H9 (cell line): ENCODE measurements at regions not wholly inside any gene's neighbourhood (a gene's known extent, or its start where the extent isn't known, plus 50 kb on each side); places are given as distances from the start of the nearest gene placed in this dataset.

Source experiments
- DNase-seq: peaks from one replicate; pipeline ENCODE4 v3.0.0-alpha.2; 2017
- H2AFZ ChIP-seq: one replicate; pipeline ENCODE4 v1.6.1; 2013; ENCODE audit warnings: mild to moderate bottlenecking, low read length, control low read depth, moderate library complexity
- H2AK5ac ChIP-seq: 2 replicates; pipeline ENCODE4 v1.6.1; 2013; ENCODE audit warnings: low read length, control low read depth, mixed read lengths; ENCODE audit not compliant: insufficient read length
- H2BK120ac ChIP-seq: one replicate; pipeline ENCODE4 v1.6.1; 2013; ENCODE audit warnings: low read depth, mild to moderate bottlenecking, low read length, control low read depth, inconsistent platforms; ENCODE audit not compliant: poor library complexity, severe bottlenecking
- H2BK12ac ChIP-seq: 2 replicates; pipeline ENCODE4 v1.6.1; 2013; ENCODE audit warnings: low read length, control low read depth, mixed read lengths, low read depth; ENCODE audit not compliant: insufficient read length
- H2BK15ac ChIP-seq: 2 replicates; pipeline ENCODE4 v1.6.1; 2013; ENCODE audit warnings: low read depth, low read length, control low read depth
- H2BK20ac ChIP-seq: one replicate; pipeline ENCODE4 v1.6.1; 2013; ENCODE audit warnings: low read depth, mild to moderate bottlenecking, low read length, control low read depth, inconsistent platforms; ENCODE audit not compliant: poor library complexity, severe bottlenecking
- H2BK5ac ChIP-seq: 2 replicates; pipeline ENCODE4 v1.6.1; 2013; ENCODE audit warnings: low read length, control low read depth, mixed read lengths; ENCODE audit not compliant: insufficient read length
- H3K14ac ChIP-seq: 2 replicates; pipeline ENCODE4 v1.6.1; 2013; ENCODE audit warnings: low read length, control low read depth; ENCODE audit not compliant: insufficient read depth
- H3K18ac ChIP-seq: 2 replicates; pipeline ENCODE4 v1.6.1; 2013; ENCODE audit warnings: low read depth, mild to moderate bottlenecking, mixed read lengths, low read length, control low read depth; ENCODE audit not compliant: insufficient read length
- H3K23ac ChIP-seq: 2 replicates; pipeline ENCODE4 v1.6.1; 2013; ENCODE audit warnings: low read length, control low read depth, mixed read lengths, low read depth; ENCODE audit not compliant: insufficient read length
- H3K23me2 ChIP-seq: 2 replicates; pipeline ENCODE4 v1.6.1; 2013; ENCODE audit warnings: low read depth, mild to moderate bottlenecking, mixed read lengths, low read length, control low read depth; ENCODE audit not compliant: insufficient read length, poor library complexity, severe bottlenecking
- H3K27ac ChIP-seq: 2 replicates; pipeline ENCODE4 v1.5.1; 2013; ENCODE audit warnings: low read length, control low read depth, mixed read lengths, low read depth; ENCODE audit not compliant: insufficient read length
- H3K27me3 ChIP-seq: 2 replicates; pipeline ENCODE4 v1.6.1; 2013; ENCODE audit warnings: low read length, control low read depth, inconsistent platforms; ENCODE audit not compliant: insufficient read depth
- H3K4ac ChIP-seq: 2 replicates; pipeline ENCODE4 v1.6.1; 2013; ENCODE audit warnings: low read depth, mild to moderate bottlenecking, control low read depth, inconsistent platforms, low read length, moderate library complexity
- H3K4me1 ChIP-seq: 2 replicates; pipeline ENCODE4 v1.6.1; 2013; ENCODE audit warnings: low read length, control low read depth, inconsistent platforms; ENCODE audit not compliant: insufficient read depth
- H3K4me2 ChIP-seq: 2 replicates; pipeline ENCODE4 v1.6.1; 2013; ENCODE audit warnings: low read length, control low read depth, mixed read lengths; ENCODE audit not compliant: insufficient read length, insufficient read depth
- H3K56ac ChIP-seq: 2 replicates; pipeline ENCODE4 v1.6.1; 2013; ENCODE audit warnings: low read depth, mild to moderate bottlenecking, mixed read lengths, low read length, control low read depth; ENCODE audit not compliant: insufficient read length
- H3K79me1 ChIP-seq: 2 replicates; pipeline ENCODE4 v1.6.1; 2013; ENCODE audit warnings: low read depth, mild to moderate bottlenecking, moderate library complexity, low read length, control low read depth, inconsistent platforms; ENCODE audit not compliant: insufficient read depth, poor library complexity, severe bottlenecking
- H3K79me2 ChIP-seq: 2 replicates; pipeline ENCODE4 v1.6.1; 2013; ENCODE audit warnings: low read length, control low read depth, inconsistent platforms; ENCODE audit not compliant: insufficient read depth
- H3K9ac ChIP-seq: 2 replicates; pipeline ENCODE4 v1.6.1; 2013; ENCODE audit warnings: low read length, control low read depth, mixed read lengths; ENCODE audit not compliant: insufficient read length; ENCODE audit errors: extremely low read depth
- H3K9me3 ChIP-seq: one replicate; pipeline ENCODE4 v1.6.1; 2013; ENCODE audit warnings: low read depth, low read length, inconsistent platforms; ENCODE audit not compliant: control insufficient read depth
- H3T11ph ChIP-seq: one replicate; pipeline ENCODE4 v1.6.1; 2013; ENCODE audit warnings: mild to moderate bottlenecking, low read length, control low read depth, inconsistent platforms
- H4K20me1 ChIP-seq: one replicate; pipeline ENCODE4 v1.6.1; 2013; ENCODE audit not compliant: control insufficient read depth, insufficient read length, insufficient read depth
- H4K5ac ChIP-seq: 2 replicates; pipeline ENCODE4 v1.6.1; 2013; ENCODE audit warnings: low read depth, mild to moderate bottlenecking, mixed read lengths, low read length, control low read depth; ENCODE audit not compliant: insufficient read length
- H4K8ac ChIP-seq: replicated peaks from 2 replicates; pipeline ENCODE4 v1.6.1; 2013; ENCODE audit warnings: low read length, control low read depth, mixed read lengths, low read depth; ENCODE audit not compliant: insufficient read length
- H4K91ac ChIP-seq: 2 replicates; pipeline ENCODE4 v1.6.1; 2013; ENCODE audit warnings: low read depth, mild to moderate bottlenecking, moderate library complexity, mixed read lengths, low read length, control low read depth; ENCODE audit not compliant: insufficient read length
- H3K27ac Mint-ChIP-seq, 3 experiments: 2 replicates in 2 of 3; 3 replicates in 1 of 3; pipeline ENCODE4 v1.8.0; 2020 to 2021; ENCODE audit warnings: mixed read lengths in 3 of 3, mild to moderate bottlenecking in 1 of 3, moderate library complexity in 1 of 3
- H3K27me3 Mint-ChIP-seq: 2 replicates; pipeline ENCODE4 v1.8.0; 2021; ENCODE audit warnings: low read depth, mild to moderate bottlenecking, moderate library complexity, mixed read lengths
- H3K36me3 Mint-ChIP-seq, 3 experiments: 2 replicates in 2 of 3; 3 replicates in 1 of 3; pipeline ENCODE4 v1.8.0; 2020 to 2021; ENCODE audit warnings: low read depth in 3 of 3, mixed read lengths in 3 of 3; ENCODE audit not compliant: insufficient read depth in 1 of 3
- H3K4me1 Mint-ChIP-seq, 2 experiments: 2 replicates each; pipeline ENCODE4 v1.8.0; 2020; ENCODE audit warnings: mixed read lengths in 2 of 2
- H3K4me3 Mint-ChIP-seq, 2 experiments: 2 replicates in 1 of 2; 3 replicates in 1 of 2; pipeline ENCODE4 v1.8.0; 2020 to 2021; ENCODE audit warnings: mild to moderate bottlenecking in 2 of 2, mixed read lengths in 2 of 2, moderate library complexity in 1 of 2
- H3K9me3 Mint-ChIP-seq, 2 experiments: 2 replicates in 1 of 2; 3 replicates in 1 of 2; pipeline ENCODE4 v1.8.0; 2020; ENCODE audit warnings: mild to moderate bottlenecking in 2 of 2, mixed read lengths in 2 of 2, moderate library complexity in 1 of 2
- WGBS: extraction: QIAGEN DNeasy Blood & Tissue Kit; methylation state at CpG from one replicate; pipeline ENCODE4 v1.1.7; 2013; ENCODE audit warnings: missing lambda C conversion rate, low lambda C conversion rate, mixed read lengths; ENCODE audit not compliant: insufficient read length; ENCODE audit errors: extremely low coverage; 5-methylcytosine and 5-hydroxymethylcytosine counted together
- TF ChIP-seq, protein P1 (sequence below): fragments of 200-600 bp; sonication (generic); conservative IDR thresholded peaks from 3 replicates; pipeline ENCODE4 v1.8.0; 2021; ENCODE audit warnings: antibody characterized with exemption, mild to moderate bottlenecking

DNA sequence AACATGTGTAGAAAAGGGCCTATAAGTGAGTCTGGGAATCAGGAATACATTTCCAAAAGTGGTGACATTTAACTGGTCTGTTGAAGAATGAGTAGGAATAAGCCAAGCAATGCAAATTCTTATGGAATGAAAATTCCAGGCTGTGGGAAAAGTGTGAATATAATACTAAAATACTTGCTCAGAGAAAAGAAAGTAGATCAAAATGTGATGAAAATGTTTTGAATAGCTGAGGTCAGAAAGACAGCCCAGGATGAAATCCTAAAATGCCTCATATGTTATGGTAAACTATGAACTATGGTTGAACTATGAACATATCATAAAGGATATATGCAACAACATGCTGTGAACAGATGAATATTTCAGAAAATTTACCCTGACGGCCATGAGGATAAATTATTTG is 688.3 kb upstream of the FAT3 start:
- Histone ChIP-seq H3K14ac (no peak overlapping the region), H3K4me1 (no peaks in the 10 kb centered on the region), H4K20me1 (no peaks in the 10 kb centered on the region), H2BK120ac (no peak overlapping the region), H4K5ac (no peak overlapping the region), H2AK5ac (no peak overlapping the region), H2AFZ (no peak overlapping the region), H3K9ac (no peak overlapping the region), H3T11ph (no peak overlapping the region), H3K4me2 (no peak overlapping the region), H3K56ac (no peak overlapping the region), H3K4ac (no peak overlapping the region), H3K79me2 (no peaks in the 10 kb centered on the region), H3K79me1 (no peaks in the 10 kb centered on the region), H2BK12ac (no peak overlapping the region), H3K18ac (no peak overlapping the region), H2BK15ac (no peak overlapping the region), H3K23me2 (no peaks in the 10 kb centered on the region), H3K27me3 (no peaks in the 10 kb centered on the region), H2BK5ac (no peak overlapping the region), H4K8ac (no peak overlapping the region), H3K23ac (no peak overlapping the region), H4K91ac (no peak overlapping the region), H2BK20ac (no peak overlapping the region), H3K27ac (no peak overlapping the region), H3K9me3 (no peaks in the 10 kb centered on the region)
- H3K27ac Mint-ChIP-seq: no peak overlapping the region
- no peak for DNase-seq
- H3K36me3 Mint-ChIP-seq: peaks cover 5 to 14% (median 7%) of the 10 kb centered on the region in 3 experiments; a peak in 5 of 7 replicates
- H3K4me3 Mint-ChIP-seq: no peak overlapping the region
- no peaks in the 10 kb centered on the region for H3K27me3 Mint-ChIP-seq
- peaks cover 11 to 17% of the 10 kb centered on the region in 2 experiments; a peak in 4 of 5 replicates for H3K9me3 Mint-ChIP-seq
- TF ChIP-seq, protein P1, sequence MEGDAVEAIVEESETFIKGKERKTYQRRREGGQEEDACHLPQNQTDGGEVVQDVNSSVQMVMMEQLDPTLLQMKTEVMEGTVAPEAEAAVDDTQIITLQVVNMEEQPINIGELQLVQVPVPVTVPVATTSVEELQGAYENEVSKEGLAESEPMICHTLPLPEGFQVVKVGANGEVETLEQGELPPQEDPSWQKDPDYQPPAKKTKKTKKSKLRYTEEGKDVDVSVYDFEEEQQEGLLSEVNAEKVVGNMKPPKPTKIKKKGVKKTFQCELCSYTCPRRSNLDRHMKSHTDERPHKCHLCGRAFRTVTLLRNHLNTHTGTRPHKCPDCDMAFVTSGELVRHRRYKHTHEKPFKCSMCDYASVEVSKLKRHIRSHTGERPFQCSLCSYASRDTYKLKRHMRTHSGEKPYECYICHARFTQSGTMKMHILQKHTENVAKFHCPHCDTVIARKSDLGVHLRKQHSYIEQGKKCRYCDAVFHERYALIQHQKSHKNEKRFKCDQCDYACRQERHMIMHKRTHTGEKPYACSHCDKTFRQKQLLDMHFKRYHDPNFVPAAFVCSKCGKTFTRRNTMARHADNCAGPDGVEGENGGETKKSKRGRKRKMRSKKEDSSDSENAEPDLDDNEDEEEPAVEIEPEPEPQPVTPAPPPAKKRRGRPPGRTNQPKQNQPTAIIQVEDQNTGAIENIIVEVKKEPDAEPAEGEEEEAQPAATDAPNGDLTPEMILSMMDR: no peak
- no CpG with 5 or more reads among the region's 1 CpG for WGBS
- peaks cover 4% of the 10 kb centered on the region in 2 experiments; a peak in 3 of 4 replicates for H3K4me1 Mint-ChIP-seq
